Ectodermal cell (in vitro differentiated cells): ENCODE measurements at regions not wholly inside any gene's neighbourhood (a gene's known extent, or its start where the extent isn't known, plus 50 kb on each side); places are given as distances from the start of the nearest gene placed in this dataset.

Experiments
- H3K27ac ChIP-seq: 2 replicates; pipeline ENCODE4 v1.7.0; 2013; ENCODE audit warnings: mild to moderate bottlenecking, low read depth, low read length; ENCODE audit not compliant: insufficient read depth, poor library complexity, severe bottlenecking
- H3K27me3 ChIP-seq: 2 replicates; pipeline ENCODE4 v1.7.0; 2013; ENCODE audit warnings: mild to moderate bottlenecking, low read length; ENCODE audit not compliant: insufficient read depth, control insufficient read depth, poor library complexity, severe bottlenecking
- H3K36me3 ChIP-seq: one replicate; pipeline ENCODE4 v1.7.0; 2013; ENCODE audit warnings: low read length; ENCODE audit not compliant: control insufficient read depth, insufficient read depth
- H3K4me1 ChIP-seq: one replicate; pipeline ENCODE4 v1.7.0; 2013; ENCODE audit warnings: low read length; ENCODE audit not compliant: control insufficient read depth, insufficient read depth
- H3K4me3 ChIP-seq: 2 replicates; pipeline ENCODE4 v1.7.0; 2013; ENCODE audit warnings: low read depth, low read length, control low read depth; ENCODE audit not compliant: insufficient read depth
- H3K9me3 ChIP-seq: 2 replicates; pipeline ENCODE4 v1.7.0; 2013; ENCODE audit warnings: mild to moderate bottlenecking, low read length, moderate library complexity; ENCODE audit not compliant: control insufficient read depth
- WGBS, 2 experiments: methylation state at CpG; one replicate each; pipeline ENCODE4 v1.1.7; 2013; ENCODE audit warnings: missing lambda C conversion rate in 2 of 2; 5-methylcytosine and 5-hydroxymethylcytosine counted together

- no peaks in the 10 kb centered on the region for H3K36me3 ChIP-seq
- H3K27me3 ChIP-seq: no peaks in the 10 kb centered on the region
- no peaks in the 10 kb centered on the region for H3K4me1 ChIP-seq
- H3K9me3 ChIP-seq: no peaks in the 10 kb centered on the region
- no peak overlapping the region for H3K4me3 ChIP-seq
- WGBS, 2 experiments: 60 to 61% methylated on average over 3 of the region's 3 CpGs
- no peak overlapping the region for H3K27ac ChIP-seq
These were observed 168.4 kb upstream of the WDR1 start for GRCh38 chr4:10285028-10285427.

- Histone ChIP-seq H3K27me3 (no peaks in the 10 kb centered on the region), H3K4me1 (no peaks in the 10 kb centered on the region), H3K36me3 (no peaks in the 10 kb centered on the region), H3K4me3 (no peak overlapping the region), H3K9me3 (no peaks in the 10 kb centered on the region), H3K27ac (no peak overlapping the region)
- WGBS, 2 experiments: 70 to 83% methylated on average over 2 of the region's 2 CpGs
These were observed 167.2 kb upstream of the WDR1 start for GRCh38 chr4:10283761-10284160.

- Histone ChIP-seq H3K27ac (no peak overlapping the region), H3K4me3 (no peak overlapping the region), H3K9me3 (no peaks in the 10 kb centered on the region), H3K36me3 (no peaks in the 10 kb centered on the region), H3K4me1 (no peaks in the 10 kb centered on the region), H3K27me3 (no peaks in the 10 kb centered on the region)
- 100% methylated on average over 2 of the region's 3 CpGs; no CpG with 5 or more reads in 1 of the 2 experiments for WGBS, 2 experiments
These were observed 165.4 kb upstream of the WDR1 start for GRCh38 chr4:10281996-10282395.

- Histone ChIP-seq H3K4me3 (no peak overlapping the region), H3K9me3 (no peaks in the 10 kb centered on the region), H3K27ac (no peak overlapping the region), H3K4me1 (no peaks in the 10 kb centered on the region), H3K36me3 (no peaks in the 10 kb centered on the region), H3K27me3 (no peaks in the 10 kb centered on the region)
- WGBS, 2 experiments: 94 to 96% methylated on average over 7 of the region's 7 CpGs
These were observed 162.7 kb upstream of the WDR1 start for GRCh38 chr4:10279261-10279660.

GRCh38 chr4:10278071-10278470 is 161.5 kb upstream of the WDR1 start:
- Histone ChIP-seq H3K36me3 (no peaks in the 10 kb centered on the region), H3K4me3 (no peak overlapping the region), H3K27ac (no peak overlapping the region), H3K27me3 (no peaks in the 10 kb centered on the region), H3K9me3 (no peaks in the 10 kb centered on the region), H3K4me1 (no peaks in the 10 kb centered on the region)
- WGBS, 2 experiments: 93 to 94% methylated on average over 5 of the region's 5 CpGs

GRCh38 chr4:10276152-10276551 is 159.6 kb upstream of the WDR1 start:
- Histone ChIP-seq H3K36me3 (no peaks in the 10 kb centered on the region), H3K4me1 (no peaks in the 10 kb centered on the region), H3K9me3 (no peaks in the 10 kb centered on the region), H3K27ac (no peak overlapping the region), H3K27me3 (no peaks in the 10 kb centered on the region), H3K4me3 (no peak overlapping the region)
- 88 to 92% methylated on average over 4 of the region's 4 CpGs for WGBS, 2 experiments

- 97% methylated on average over 4 of the region's 4 CpGs for WGBS, 2 experiments
- H3K4me3 ChIP-seq: no peak overlapping the region
These were observed 159.1 kb upstream of the WDR1 start for GRCh38 chr4:10275696-10276095.

GRCh38 chr4:10273030-10273429 is 156.4 kb upstream of the WDR1 start:
- no peaks in the 10 kb centered on the region for H3K36me3 ChIP-seq
- 91 to 96% methylated on average over 4 of the region's 4 CpGs for WGBS, 2 experiments
- no peak overlapping the region for H3K4me3 ChIP-seq

More at GRCh38 chr4:10275696-10276095, 159.1 kb upstream of the WDR1 start:
- Histone ChIP-seq H3K36me3 (no peaks in the 10 kb centered on the region), H3K27me3 (no peaks in the 10 kb centered on the region), H3K4me1 (no peaks in the 10 kb centered on the region), H3K27ac (no peak overlapping the region), H3K9me3 (no peaks in the 10 kb centered on the region)

GRCh38 chr4:10272511-10272910 is 155.9 kb upstream of the WDR1 start:
- H3K4me1 ChIP-seq: no peaks in the 10 kb centered on the region
- no peaks in the 10 kb centered on the region for H3K9me3 ChIP-seq
- H3K27me3 ChIP-seq: no peaks in the 10 kb centered on the region
- WGBS, 2 experiments: 89 to 96% methylated on average over 5 of the region's 5 CpGs
- no peaks in the 10 kb centered on the region for H3K36me3 ChIP-seq
- no peak overlapping the region for H3K27ac ChIP-seq
- no peak overlapping the region for H3K4me3 ChIP-seq

More at GRCh38 chr4:10273030-10273429, 156.4 kb upstream of the WDR1 start:
- Histone ChIP-seq H3K4me1 (no peaks in the 10 kb centered on the region), H3K27me3 (no peaks in the 10 kb centered on the region), H3K9me3 (no peaks in the 10 kb centered on the region), H3K27ac (no peak overlapping the region)

GRCh38 chr4:10267066-10267465 is 150.5 kb upstream of the WDR1 start:
- H3K27ac ChIP-seq: no peak overlapping the region
- 95 to 97% methylated on average over 4 of the region's 4 CpGs for WGBS, 2 experiments
- H3K4me1 ChIP-seq: no peaks in the 10 kb centered on the region
- H3K36me3 ChIP-seq: no peaks in the 10 kb centered on the region
- H3K9me3 ChIP-seq: no peaks in the 10 kb centered on the region
- no peak overlapping the region for H3K4me3 ChIP-seq
- H3K27me3 ChIP-seq: no peaks in the 10 kb centered on the region

- H3K27me3 ChIP-seq: no peaks in the 10 kb centered on the region
- H3K4me1 ChIP-seq: no peaks in the 10 kb centered on the region
- no peak overlapping the region for H3K4me3 ChIP-seq
- H3K36me3 ChIP-seq: no peaks in the 10 kb centered on the region
- no peak overlapping the region for H3K27ac ChIP-seq
- WGBS, 2 experiments: 75 to 84% methylated on average over 2 of the region's 2 CpGs
- no peaks in the 10 kb centered on the region for H3K9me3 ChIP-seq
These were observed 144.2 kb upstream of the WDR1 start for GRCh38 chr4:10260777-10261176.
